GM10266 (cell line): ENCODE measurements at regions not wholly inside any gene's neighbourhood (a gene's known extent, or its start where the extent isn't known, plus 50 kb on each side); places are given as distances from the start of the nearest gene placed in this dataset.

Experiments used
- DNase-seq: peaks from one replicate; pipeline ENCODE4 v3.0.0; 2012; ENCODE audit errors: extremely low spot score
- TF ChIP-seq, protein P1 (sequence below): IDR thresholded peaks from 2 replicates; pipeline ENCODE4 v1.5.1; 2012; ENCODE audit warnings: mild to moderate bottlenecking, low read depth; ENCODE audit not compliant: control insufficient read depth, insufficient read depth; ENCODE audit errors: missing control alignments

DNA sequence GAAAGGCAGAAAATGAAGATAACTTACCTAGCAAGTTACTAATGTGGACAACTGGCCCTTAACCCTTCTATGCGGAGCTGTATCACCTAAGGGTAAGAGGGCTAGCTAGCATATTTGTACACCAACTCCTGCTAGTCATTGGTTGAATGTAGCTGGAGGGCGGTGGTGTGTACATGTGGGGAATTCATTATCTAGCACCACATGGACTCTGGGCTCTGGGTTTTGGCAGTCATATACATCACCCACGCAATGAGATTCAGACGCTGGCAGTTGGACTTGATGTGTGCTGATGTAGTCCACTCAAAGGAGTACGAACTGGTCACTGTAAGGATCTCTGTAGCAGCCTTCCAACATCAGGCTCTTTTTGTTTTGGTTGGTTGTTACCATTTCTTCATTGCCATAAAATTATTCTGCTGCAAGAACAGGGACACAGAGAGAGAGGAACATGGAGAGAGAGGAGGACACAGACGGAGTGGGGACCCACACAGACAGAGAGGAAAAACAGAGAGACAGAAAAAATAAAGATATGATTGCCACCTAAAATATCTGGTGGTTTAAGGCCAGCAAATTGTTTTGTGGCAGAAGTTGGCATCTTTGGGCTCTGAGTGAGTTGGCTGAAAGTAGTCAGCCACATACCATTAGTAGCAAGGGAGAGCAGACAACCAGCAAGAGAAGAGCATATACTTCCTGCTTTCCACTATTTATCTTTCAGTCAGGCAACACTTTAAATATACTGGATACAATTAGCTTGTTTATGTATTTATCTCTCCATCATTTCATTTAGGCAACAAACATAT, 76.7 kb upstream of the MTPN start:
- DNase-seq: no peak
- TF ChIP-seq, protein P1, sequence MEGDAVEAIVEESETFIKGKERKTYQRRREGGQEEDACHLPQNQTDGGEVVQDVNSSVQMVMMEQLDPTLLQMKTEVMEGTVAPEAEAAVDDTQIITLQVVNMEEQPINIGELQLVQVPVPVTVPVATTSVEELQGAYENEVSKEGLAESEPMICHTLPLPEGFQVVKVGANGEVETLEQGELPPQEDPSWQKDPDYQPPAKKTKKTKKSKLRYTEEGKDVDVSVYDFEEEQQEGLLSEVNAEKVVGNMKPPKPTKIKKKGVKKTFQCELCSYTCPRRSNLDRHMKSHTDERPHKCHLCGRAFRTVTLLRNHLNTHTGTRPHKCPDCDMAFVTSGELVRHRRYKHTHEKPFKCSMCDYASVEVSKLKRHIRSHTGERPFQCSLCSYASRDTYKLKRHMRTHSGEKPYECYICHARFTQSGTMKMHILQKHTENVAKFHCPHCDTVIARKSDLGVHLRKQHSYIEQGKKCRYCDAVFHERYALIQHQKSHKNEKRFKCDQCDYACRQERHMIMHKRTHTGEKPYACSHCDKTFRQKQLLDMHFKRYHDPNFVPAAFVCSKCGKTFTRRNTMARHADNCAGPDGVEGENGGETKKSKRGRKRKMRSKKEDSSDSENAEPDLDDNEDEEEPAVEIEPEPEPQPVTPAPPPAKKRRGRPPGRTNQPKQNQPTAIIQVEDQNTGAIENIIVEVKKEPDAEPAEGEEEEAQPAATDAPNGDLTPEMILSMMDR: no peak

- TF ChIP-seq, protein P1: no peak
- no peak for DNase-seq
Observed at GRCh38 chr7:136051203-136051928, 74.2 kb upstream of the MTPN start.

DNA sequence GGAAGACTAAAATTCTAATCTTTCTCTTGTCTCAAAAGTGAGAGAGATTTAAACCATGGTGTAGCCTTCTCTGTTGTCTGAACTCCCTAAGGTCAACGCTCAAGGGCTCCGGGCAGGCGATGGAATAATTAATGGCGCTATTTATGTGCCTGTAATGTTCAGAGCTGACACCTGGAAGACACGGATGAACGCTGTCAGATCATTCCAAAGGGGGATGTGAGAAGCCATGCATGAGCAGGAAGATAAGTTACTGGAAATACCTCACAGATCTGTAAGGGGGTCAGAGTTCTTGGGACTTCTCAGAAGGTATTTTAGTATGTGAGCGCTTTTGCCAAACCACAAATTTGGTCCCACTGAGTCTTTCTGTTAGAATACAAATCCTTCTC, 73.3 kb upstream of the MTPN start:
- no peak for DNase-seq
- TF ChIP-seq, protein P1: no peak

- TF ChIP-seq, protein P1: no peak
- DNase-seq: no peak
Observed at GRCh38 chr7:136049818-136050461, 72.8 kb upstream of the MTPN start.

DNA sequence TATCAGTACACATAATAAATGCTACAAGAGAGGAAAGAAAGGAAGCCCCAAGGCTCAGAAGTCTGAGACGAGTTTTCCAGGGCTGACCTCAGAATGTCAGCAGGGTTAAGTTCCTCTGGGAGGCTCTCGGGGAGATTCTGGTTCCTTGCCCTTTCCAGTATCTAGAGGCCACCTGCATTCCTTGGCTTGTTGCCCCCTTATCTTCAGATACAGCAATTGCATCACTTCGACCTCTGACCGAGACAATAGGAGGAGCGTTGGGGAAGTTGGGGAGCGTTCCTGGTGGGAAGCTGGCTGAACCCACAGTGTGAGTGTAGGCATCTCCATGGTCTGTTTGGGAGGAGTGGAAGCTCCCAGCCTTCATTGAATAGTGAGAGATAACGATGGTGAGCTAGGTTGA, 72.0 kb upstream of the MTPN start:
- no peak for DNase-seq
- TF ChIP-seq, protein P1: no peak

- TF ChIP-seq, protein P1: no peak
- DNase-seq: no peak
Observed at GRCh38 chr7:136046548-136046947, 69.4 kb upstream of the MTPN start.
